Pons (tissue), 1 donor: ENCODE measurements at regions not wholly inside any gene's neighbourhood (a gene's known extent, or its start where the extent isn't known, plus 50 kb on each side); places are given as distances from the start of the nearest gene placed in this dataset.

Experiments
- DNase-seq: peaks from one replicate; pipeline ENCODE4 v3.0.0-alpha.2; 2016; ENCODE audit warnings: low spot score

- no peak for DNase-seq
Measured at GRCh38 chr16:6200861-6201260, 1103.3 kb upstream of the EEF2KMT start.

GRCh38 chr16:6200271-6200670 lies 1102.7 kb upstream of the EEF2KMT start:
- DNase-seq: no peak

- DNase-seq: no peak
Measured at GRCh38 chr16:6195966-6196365, 1098.4 kb upstream of the EEF2KMT start.

- no peak for DNase-seq
Measured at GRCh38 chr16:6193718-6194117, 1096.1 kb upstream of the EEF2KMT start.

GRCh38 chr16:6192984-6193383 lies 1095.4 kb upstream of the EEF2KMT start:
- DNase-seq: no peak

GRCh38 chr16:6192532-6192931 lies 1094.9 kb upstream of the EEF2KMT start:
- no peak for DNase-seq

GRCh38 chr16:6190776-6191175 lies 1093.2 kb upstream of the EEF2KMT start:
- no peak for DNase-seq

- peak; percentile 81 for DNase-seq
Measured at GRCh38 chr16:6189216-6189615, 1091.6 kb upstream of the EEF2KMT start.

GRCh38 chr16:6177616-6178180 lies 1080.1 kb upstream of the EEF2KMT start:
- no peak for DNase-seq

- DNase-seq: no peak
Measured at GRCh38 chr16:6170022-6170421, 1072.4 kb upstream of the EEF2KMT start.

- DNase-seq: peak; percentile 55
Measured at GRCh38 chr16:6165330-6165979, 1067.9 kb upstream of the EEF2KMT start.

- DNase-seq: no peak
Measured at GRCh38 chr16:6160871-6161270, 1063.3 kb upstream of the EEF2KMT start.

GRCh38 chr16:6160303-6160702 lies 1062.7 kb upstream of the EEF2KMT start:
- DNase-seq: no peak

GRCh38 chr16:6157806-6158205 lies 1060.2 kb upstream of the EEF2KMT start:
- DNase-seq: no peak

GRCh38 chr16:6155271-6155670 lies 1057.7 kb upstream of the EEF2KMT start:
- DNase-seq: peak; percentile 48

- no peak for DNase-seq
Measured at GRCh38 chr16:6153901-6154300, 1056.3 kb upstream of the EEF2KMT start.

- DNase-seq: no peak
Measured at GRCh38 chr16:6149031-6149430, 1051.4 kb upstream of the EEF2KMT start.

GRCh38 chr16:6148361-6148760 lies 1050.8 kb upstream of the EEF2KMT start:
- no peak for DNase-seq

- no peak for DNase-seq
Measured at GRCh38 chr16:6146874-6147425, 1049.4 kb upstream of the EEF2KMT start.

- DNase-seq: no peak
Measured at GRCh38 chr16:6146356-6146755, 1048.8 kb upstream of the EEF2KMT start.

- no peak for DNase-seq
Measured at GRCh38 chr16:6144463-6144862, 1046.9 kb upstream of the EEF2KMT start.

GRCh38 chr16:6143020-6143419 lies 1045.4 kb upstream of the EEF2KMT start:
- no peak for DNase-seq

GRCh38 chr16:6133009-6133557 lies 1035.5 kb upstream of the EEF2KMT start:
- DNase-seq: no peak

- DNase-seq: peak; percentile 76
Measured at GRCh38 chr16:6132121-6132520, 1034.5 kb upstream of the EEF2KMT start.
